ENCODE measurements at regions not wholly inside any gene's neighbourhood (a gene's known extent, or its start where the extent isn't known, plus 50 kb on each side); places are given as distances from the start of the nearest gene placed in this dataset.
A peak's percentile ranks its signal among the peaks of the same experiment; 100 is the strongest.
"Not testable (repeated sequence)": the region's sequence is repeated elsewhere in the genome, so short reads cannot be mapped to it uniquely, and the experiment has no call there.

GRCh38 chr3:145673838-145674237 is 487.1 kb downstream of the PLOD2 start:
- DNase-seq (ENCODE audit: low read depth): no peak
- FAIRE-seq: no peak
- no peaks in the 10 kb centered on the region for H3K36me3 ChIP-seq (ENCODE audit: control insufficient read depth, insufficient read depth, low read length)

GRCh38 chr3:145678401-145678800 is 482.6 kb downstream of the PLOD2 start:
- TF ChIP-seq CTCF (IDR thresholded peaks at IDR 0.05; ENCODE audit: insufficient read depth, low read length, severe bottlenecking): no peak
- FAIRE-seq (no peak), DNase-seq (ENCODE audit: low read depth) (peak; percentile 6)
- no peaks in the 10 kb centered on the region for H3K27me3 ChIP-seq (ENCODE audit: control insufficient read depth, insufficient read depth, low read length)
- H3K4me3 ChIP-seq (ENCODE audit: low read depth, low read length): no peak overlapping the region
- no peaks in the 10 kb centered on the region for H3K36me3 ChIP-seq (ENCODE audit: control insufficient read depth, insufficient read depth, low read length)

More at GRCh38 chr3:145673838-145674237, 487.1 kb downstream of the PLOD2 start:
- H3K4me3 ChIP-seq (ENCODE audit: low read depth, low read length): no peak overlapping the region
- TF ChIP-seq CTCF (IDR thresholded peaks at IDR 0.05; ENCODE audit: insufficient read depth, low read length, severe bottlenecking): no peak
- no peaks in the 10 kb centered on the region for H3K27me3 ChIP-seq (ENCODE audit: control insufficient read depth, insufficient read depth, low read length)

- FAIRE-seq (no peak), DNase-seq (ENCODE audit: low read depth) (no peak)
- Histone ChIP-seq H3K27me3 (ENCODE audit: control insufficient read depth, insufficient read depth, low read length) (no peaks in the 10 kb centered on the region), H3K4me3 (ENCODE audit: low read depth, low read length) (no peak overlapping the region), H3K36me3 (ENCODE audit: control insufficient read depth, insufficient read depth, low read length) (no peaks in the 10 kb centered on the region)
- no peak for TF ChIP-seq CTCF (IDR thresholded peaks at IDR 0.05; ENCODE audit: insufficient read depth, low read length, severe bottlenecking)
Observed at GRCh38 chr3:145681181-145681580, 479.8 kb downstream of the PLOD2 start.

GRCh38 chr3:145687978-145688377 is 473.0 kb downstream of the PLOD2 start:
- not testable (repeated sequence) for DNase-seq (ENCODE audit: low read depth); FAIRE-seq; H3K27me3 ChIP-seq (ENCODE audit: control insufficient read depth, insufficient read depth, low read length); H3K36me3 ChIP-seq (ENCODE audit: control insufficient read depth, insufficient read depth, low read length); H3K4me3 ChIP-seq (ENCODE audit: low read depth, low read length)

- Histone ChIP-seq H3K36me3 (ENCODE audit: control insufficient read depth, insufficient read depth, low read length) (no peaks in the 10 kb centered on the region), H3K27me3 (ENCODE audit: control insufficient read depth, insufficient read depth, low read length) (no peaks in the 10 kb centered on the region), H3K4me3 (ENCODE audit: low read depth, low read length) (no peak overlapping the region)
- no peak for DNase-seq (ENCODE audit: low read depth)
- no peak for FAIRE-seq
- TF ChIP-seq CTCF (IDR thresholded peaks at IDR 0.05; ENCODE audit: insufficient read depth, low read length, severe bottlenecking): no peak
Observed at GRCh38 chr3:145692751-145693150, 468.2 kb downstream of the PLOD2 start.

- TF ChIP-seq CTCF (IDR thresholded peaks at IDR 0.05; ENCODE audit: insufficient read depth, low read length, severe bottlenecking): no peak
- no peak for DNase-seq (ENCODE audit: low read depth)
- FAIRE-seq: no peak
- Histone ChIP-seq H3K36me3 (ENCODE audit: control insufficient read depth, insufficient read depth, low read length) (no peaks in the 10 kb centered on the region), H3K27me3 (ENCODE audit: control insufficient read depth, insufficient read depth, low read length) (no peaks in the 10 kb centered on the region), H3K4me3 (ENCODE audit: low read depth, low read length) (no peak overlapping the region)
Observed at GRCh38 chr3:145696011-145696410, 465.0 kb downstream of the PLOD2 start.
